Erythroblast (primary cell): ENCODE measurements at regions not wholly inside any gene's neighbourhood (a gene's known extent, or its start where the extent isn't known, plus 50 kb on each side); places are given as distances from the start of the nearest gene placed in this dataset.
"Not testable (repeated sequence)": the region's sequence is repeated elsewhere in the genome, so short reads cannot be mapped to it uniquely, and the experiment has no call there.

Experiments
- GATA1 ChIP-seq: IDR thresholded peaks from 2 replicates; pipeline ENCODE4 v1.6.1; 2011; ENCODE audit warnings: low read depth, mild to moderate bottlenecking, control low read depth, low read length, moderate library complexity
- POLR2A ChIP-seq: IDR thresholded peaks from 2 replicates; pipeline ENCODE4 v1.6.1; 2011; ENCODE audit warnings: mild to moderate bottlenecking, low read length

- not testable (repeated sequence) for TF ChIP-seq POLR2A, GATA1
These were observed 264.3 kb upstream of the XYLT1 start for GRCh38 chr16:17735099-17735498.
